K562 (cell line): ENCODE measurements at regions not wholly inside any gene's neighbourhood (a gene's known extent, or its start where the extent isn't known, plus 50 kb on each side); places are given as distances from the start of the nearest gene placed in this dataset.

Source experiments
- CEBPZ ChIP-seq: fragments of 150-350 bp; IDR thresholded peaks from 2 replicates; pipeline ENCODE4 v1.6.1; 2014; ENCODE audit warnings: low read depth, mild to moderate bottlenecking, low read length, borderline replicate concordance
- DPF2 ChIP-seq: fragments of 450-650 bp; IDR thresholded peaks from 2 replicates; pipeline ENCODE4 v1.6.1; 2016
- EZH2 ChIP-seq: IDR thresholded peaks from 2 replicates; pipeline ENCODE4 v1.6.1; 2012; ENCODE audit warnings: low read depth, mild to moderate bottlenecking, inconsistent platforms, low read length, borderline replicate concordance
- GTF2B ChIP-seq: IDR thresholded peaks from 2 replicates; pipeline ENCODE4 v1.6.1; 2011; ENCODE audit not compliant: insufficient read length; ENCODE audit errors: extremely low read depth
- POLR2AphosphoS5 ChIP-seq: IDR thresholded peaks from 2 replicates; pipeline ENCODE4 v1.6.1; 2011; ENCODE audit warnings: mild to moderate bottlenecking, low read depth, low read length, moderate library complexity; ENCODE audit not compliant: control insufficient read depth, insufficient read depth
- RAD21 ChIP-seq, 2 experiments: fragments of 250-450 bp in 1 of 2; fragments of 450-650 bp in 1 of 2; sonication (Bioruptor Pico) in 1 of 2; formaldehyde crosslinking in 1 of 2; IDR thresholded peaks in 1 of 2; conservative IDR thresholded peaks in 1 of 2; 2 replicates each; pipeline versions ENCODE4 v1.4.0 to v1.8.0; 2020 to 2022; ENCODE audit warnings: mild to moderate bottlenecking in 2 of 2, moderate library complexity in 1 of 2
- SP1 ChIP-seq: sonication (generic); formaldehyde crosslinking; IDR thresholded peaks from 2 replicates; pipeline ENCODE4 v1.8.1; 2022; ENCODE audit warnings: mild to moderate bottlenecking, missing genetic modification reagents
- ZNF274 ChIP-seq: IDR thresholded peaks from 2 replicates; pipeline ENCODE4 v1.6.1; 2011; ENCODE audit warnings: low read depth, mild to moderate bottlenecking, low read length, moderate library complexity, borderline replicate concordance
- ZNF589 ChIP-seq: fragments of 200-800 bp; sonication (Bioruptor generic); IDR thresholded peaks from 2 replicates; pipeline ENCODE4 v1.6.1; 2016; ENCODE audit warnings: low read depth, missing genetic modification characterization, missing compliant biosample characterization
- ZNF639 ChIP-seq, 2 experiments: fragments of 200-800 bp in 1 of 2; sonication (Bioruptor generic) in 1 of 2; sonication (generic) in 1 of 2; formaldehyde crosslinking in 1 of 2; IDR thresholded peaks in 1 of 2; conservative IDR thresholded peaks in 1 of 2; 2 replicates each; pipeline versions ENCODE4 v1.5.0 to v1.6.1; 2016 to 2020; ENCODE audit warnings: missing compliant biosample characterization in 1 of 2, missing genetic modification characterization in 1 of 2, missing genetic modification reagents in 1 of 2
- ZNF644 ChIP-seq: fragments of 200-800 bp; sonication (Bioruptor generic); IDR thresholded peaks from 2 replicates; pipeline ENCODE4 v1.6.1; 2016; ENCODE audit warnings: low read depth, missing genetic modification characterization, missing compliant biosample characterization

GRCh38 chr2:63738019-63738418, 103.7 kb upstream of the UGP2 start:
- TF ChIP-seq ZNF644 (tag) (no peak), EZH2 (no peak), GTF2B (no peak), ZNF589 (CRISPR knock-in tag) (no peak), CEBPZ (no peak), POLR2AphosphoS5 (no peak), RAD21 (CRISPR knock-in tag; conservative IDR thresholded peaks at IDR 0.05 in 1 of 2, IDR thresholded peaks at IDR 0.05 in 1 of 2) (no peak), ZNF274 (no peak), ZNF639 (CRISPR knock-in tag; conservative IDR thresholded peaks at IDR 0.05 in 1 of 2, IDR thresholded peaks at IDR 0.05 in 1 of 2) (no peak), SP1 (CRISPR knock-in tag) (no peak), DPF2 (no peak)
